ENCODE measurements at regions not wholly inside any gene's neighbourhood (a gene's known extent, or its start where the extent isn't known, plus 50 kb on each side); places are given as distances from the start of the nearest gene placed in this dataset.
"Not testable (repeated sequence)": the region's sequence is repeated elsewhere in the genome, so short reads cannot be mapped to it uniquely, and the experiment has no call there.

DNA sequence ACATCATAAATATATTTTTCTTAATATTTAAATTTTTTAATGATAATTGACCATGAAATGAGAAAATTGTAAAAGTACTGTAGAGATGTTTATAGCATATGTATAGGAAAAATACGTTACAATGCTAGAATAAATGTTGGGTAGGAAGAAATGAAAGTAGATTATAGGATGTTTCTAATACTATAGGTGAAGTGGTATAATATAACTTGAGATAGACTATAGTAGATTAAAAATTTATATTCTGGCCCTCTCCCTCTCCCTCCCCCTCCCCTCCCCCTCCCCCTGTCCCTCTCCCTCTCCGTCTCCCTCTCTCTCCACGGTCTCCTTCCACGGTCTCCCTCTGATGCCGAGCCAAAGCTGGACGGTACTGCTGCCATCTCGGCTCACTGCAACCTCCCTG lies 585.9 kb upstream of the SEMA6D start:
- H3K9me3 ChIP-seq (ENCODE audit: insufficient read depth, low read depth, low read length); H3K4me1 ChIP-seq (ENCODE audit: insufficient read depth, low read length); H3K36me3 ChIP-seq (ENCODE audit: insufficient read depth, low read depth, low read length); H3K27me3 ChIP-seq (ENCODE audit: insufficient read depth, low read length); H3K27ac ChIP-seq (ENCODE audit: low read length); H3K4me3 ChIP-seq (ENCODE audit: low read length); H3K9ac ChIP-seq (ENCODE audit: low read depth, low read length): not testable (repeated sequence)

GRCh38 chr15:47135267-47135666 lies 582.0 kb upstream of the SEMA6D start:
- Histone ChIP-seq H3K4me1 (ENCODE audit: insufficient read depth, low read length) (no peaks in the 10 kb centered on the region), H3K9me3 (ENCODE audit: insufficient read depth, low read depth, low read length) (peaks cover 5% of the 10 kb centered on the region; the same call in 1 of the 2 replicates), H3K9ac (ENCODE audit: low read depth, low read length) (no peak overlapping the region)

GRCh38 chr15:47136236-47136635 lies 581.1 kb upstream of the SEMA6D start:
- H3K4me1 ChIP-seq (ENCODE audit: insufficient read depth, low read length) = no peaks in the 10 kb centered on the region
- H3K27me3 ChIP-seq (ENCODE audit: insufficient read depth, low read length) = no peaks in the 10 kb centered on the region
- no peak overlapping the region for H3K27ac ChIP-seq (ENCODE audit: low read length)
- H3K9me3 ChIP-seq (ENCODE audit: insufficient read depth, low read depth, low read length) = no peaks in the 10 kb centered on the region
- no peak overlapping the region for H3K4me3 ChIP-seq (ENCODE audit: low read length)
- H3K36me3 ChIP-seq (ENCODE audit: insufficient read depth, low read depth, low read length) = no peaks in the 10 kb centered on the region
- no peak overlapping the region for H3K9ac ChIP-seq (ENCODE audit: low read depth, low read length)

More at GRCh38 chr15:47135267-47135666, 582.0 kb upstream of the SEMA6D start:
- no peaks in the 10 kb centered on the region for H3K27me3 ChIP-seq (ENCODE audit: insufficient read depth, low read length)
- H3K27ac ChIP-seq (ENCODE audit: low read length) = no peak overlapping the region
- H3K36me3 ChIP-seq (ENCODE audit: insufficient read depth, low read depth, low read length) = no peaks in the 10 kb centered on the region
- no peak overlapping the region for H3K4me3 ChIP-seq (ENCODE audit: low read length)

DNA sequence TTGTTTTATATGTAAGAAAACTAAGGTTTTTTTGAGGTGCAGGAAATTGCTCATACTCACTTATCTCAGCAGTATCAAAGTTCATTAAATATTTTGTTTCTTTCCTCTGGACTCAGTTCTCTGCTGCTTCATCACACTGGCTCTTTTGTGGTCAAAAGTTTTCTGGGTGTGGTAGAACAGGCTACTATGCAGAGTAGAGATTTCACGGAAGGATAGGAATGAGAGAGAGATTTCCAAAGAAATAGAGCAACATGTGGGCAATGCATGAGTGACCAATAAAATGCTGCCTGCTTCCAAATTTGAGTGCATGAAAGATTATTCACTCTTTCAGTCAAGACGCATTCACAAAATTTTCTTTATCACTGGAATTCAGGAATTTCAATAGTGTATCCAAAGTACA lies 577.3 kb upstream of the SEMA6D start:
- no peaks in the 10 kb centered on the region for H3K27me3 ChIP-seq (ENCODE audit: insufficient read depth, low read length)
- H3K36me3 ChIP-seq (ENCODE audit: insufficient read depth, low read depth, low read length) = no peaks in the 10 kb centered on the region
- H3K9ac ChIP-seq (ENCODE audit: low read depth, low read length) = no peak overlapping the region
- no peaks in the 10 kb centered on the region for H3K9me3 ChIP-seq (ENCODE audit: insufficient read depth, low read depth, low read length)
- H3K4me1 ChIP-seq (ENCODE audit: insufficient read depth, low read length) = no peaks in the 10 kb centered on the region
- no peak overlapping the region for H3K27ac ChIP-seq (ENCODE audit: low read length)
- H3K4me3 ChIP-seq (ENCODE audit: low read length) = no peak overlapping the region

DNA sequence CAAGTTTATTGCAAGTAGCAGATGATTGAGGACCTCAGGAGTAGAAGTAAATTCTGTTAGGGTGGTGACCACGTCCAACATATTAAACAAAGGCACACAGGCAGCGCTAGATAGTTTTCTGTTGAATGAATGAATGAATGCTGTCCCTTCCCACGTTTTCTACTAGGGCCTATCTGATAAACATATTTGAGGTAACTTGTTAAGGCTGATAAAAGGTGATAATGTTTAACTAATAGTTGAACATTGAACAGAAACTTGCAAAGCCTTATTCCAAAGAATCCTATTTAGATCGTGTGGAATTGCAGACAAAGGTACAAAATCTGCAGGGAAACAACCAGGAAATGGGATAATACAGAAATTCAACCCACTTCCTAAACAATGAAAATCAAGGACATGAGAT lies 559.5 kb upstream of the SEMA6D start:
- no peak overlapping the region for H3K9ac ChIP-seq (ENCODE audit: low read depth, low read length)
- H3K27ac ChIP-seq (ENCODE audit: low read length) = no peak overlapping the region
- H3K36me3 ChIP-seq (ENCODE audit: insufficient read depth, low read depth, low read length) = no peaks in the 10 kb centered on the region
- H3K4me1 ChIP-seq (ENCODE audit: insufficient read depth, low read length) = no peaks in the 10 kb centered on the region; the same call in 1 of the 2 replicates
- H3K4me3 ChIP-seq (ENCODE audit: low read length) = no peak overlapping the region
- peaks cover 4% of the 10 kb centered on the region; the same call in 1 of the 2 replicates for H3K9me3 ChIP-seq (ENCODE audit: insufficient read depth, low read depth, low read length)
- no peaks in the 10 kb centered on the region for H3K27me3 ChIP-seq (ENCODE audit: insufficient read depth, low read length)

- peaks cover 4% of the 10 kb centered on the region; the same call in 1 of the 2 replicates for H3K9me3 ChIP-seq (ENCODE audit: insufficient read depth, low read depth, low read length)
- no peak overlapping the region for H3K4me3 ChIP-seq (ENCODE audit: low read length)
- H3K27ac ChIP-seq (ENCODE audit: low read length) = no peak overlapping the region
- no peaks in the 10 kb centered on the region for H3K27me3 ChIP-seq (ENCODE audit: insufficient read depth, low read length)
- H3K9ac ChIP-seq (ENCODE audit: low read depth, low read length) = no peak overlapping the region
- H3K4me1 ChIP-seq (ENCODE audit: insufficient read depth, low read length) = no peaks in the 10 kb centered on the region; the same call in 1 of the 2 replicates
- H3K36me3 ChIP-seq (ENCODE audit: insufficient read depth, low read depth, low read length) = no peaks in the 10 kb centered on the region
Measured at GRCh38 chr15:47158573-47158972, 558.7 kb upstream of the SEMA6D start.

- Histone ChIP-seq H3K4me3 (ENCODE audit: low read length) (no peak overlapping the region), H3K4me1 (ENCODE audit: insufficient read depth, low read length) (no peaks in the 10 kb centered on the region), H3K36me3 (ENCODE audit: insufficient read depth, low read depth, low read length) (no peaks in the 10 kb centered on the region), H3K27me3 (ENCODE audit: insufficient read depth, low read length) (peaks cover 10% of the 10 kb centered on the region), H3K27ac (ENCODE audit: low read length) (no peak overlapping the region), H3K9ac (ENCODE audit: low read depth, low read length) (no peak overlapping the region), H3K9me3 (ENCODE audit: insufficient read depth, low read depth, low read length) (no peaks in the 10 kb centered on the region)
Measured at GRCh38 chr15:47177177-47177576, 540.1 kb upstream of the SEMA6D start.

DNA sequence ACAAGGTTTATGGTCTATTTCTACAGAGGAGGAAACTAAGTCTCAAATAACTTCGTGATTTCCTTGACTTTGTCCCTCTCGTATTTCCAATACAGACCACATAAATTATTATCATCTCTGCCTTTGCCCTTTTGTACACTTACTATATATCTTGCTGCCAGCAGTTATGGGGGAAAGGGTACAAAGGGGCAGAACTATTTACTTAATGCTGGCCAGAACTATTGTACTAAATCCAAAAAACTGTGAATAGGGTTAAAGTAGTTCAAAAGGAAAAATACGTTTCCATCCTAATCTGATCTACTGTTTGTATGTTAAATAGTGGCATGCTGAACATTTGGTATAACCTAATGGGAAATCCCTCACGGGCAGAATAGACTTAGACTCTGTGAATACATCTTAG lies 537.3 kb upstream of the SEMA6D start:
- Histone ChIP-seq H3K27ac (ENCODE audit: low read length) (no peak overlapping the region), H3K9ac (ENCODE audit: low read depth, low read length) (no peak overlapping the region), H3K4me1 (ENCODE audit: insufficient read depth, low read length) (no peaks in the 10 kb centered on the region), H3K4me3 (ENCODE audit: low read length) (no peak overlapping the region), H3K27me3 (ENCODE audit: insufficient read depth, low read length) (peaks cover 38% of the 10 kb centered on the region), H3K36me3 (ENCODE audit: insufficient read depth, low read depth, low read length) (no peaks in the 10 kb centered on the region), H3K9me3 (ENCODE audit: insufficient read depth, low read depth, low read length) (no peaks in the 10 kb centered on the region)

DNA sequence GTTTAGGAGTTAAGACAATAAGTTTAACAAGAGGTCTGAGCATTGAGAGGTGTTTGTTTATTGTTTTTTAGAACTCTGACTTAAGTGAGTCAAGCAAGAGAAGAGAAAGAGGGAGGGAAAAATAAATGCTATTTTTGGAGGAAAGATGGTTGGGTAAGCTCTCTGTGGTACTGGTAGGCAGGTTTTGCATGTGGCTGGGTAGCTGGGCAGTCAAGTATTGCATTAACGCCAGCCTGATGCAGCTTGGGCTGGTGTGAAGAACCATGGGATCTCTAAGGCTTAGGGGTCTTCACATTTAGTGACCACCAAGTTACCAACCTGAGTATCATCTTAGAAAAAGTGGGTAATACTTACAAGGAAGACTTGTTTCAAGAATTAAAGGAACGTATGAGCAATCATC lies 534.5 kb upstream of the SEMA6D start:
- Histone ChIP-seq H3K27me3 (ENCODE audit: insufficient read depth, low read length) (peaks cover 66% of the 10 kb centered on the region), H3K9ac (ENCODE audit: low read depth, low read length) (no peak overlapping the region), H3K4me1 (ENCODE audit: insufficient read depth, low read length) (peaks cover 9% of the 10 kb centered on the region; the same call in 1 of the 2 replicates), H3K36me3 (ENCODE audit: insufficient read depth, low read depth, low read length) (no peaks in the 10 kb centered on the region), H3K9me3 (ENCODE audit: insufficient read depth, low read depth, low read length) (no peaks in the 10 kb centered on the region), H3K4me3 (ENCODE audit: low read length) (no peak overlapping the region), H3K27ac (ENCODE audit: low read length) (no peak overlapping the region)

- H3K9ac ChIP-seq (ENCODE audit: low read depth, low read length) = peak overlapping the region; percentile 46; the same call in 1 of the 2 replicates
- peak overlapping the region; percentile 74 for H3K4me3 ChIP-seq (ENCODE audit: low read length)
- H3K9me3 ChIP-seq (ENCODE audit: insufficient read depth, low read depth, low read length) = no peaks in the 10 kb centered on the region
- no peaks in the 10 kb centered on the region for H3K36me3 ChIP-seq (ENCODE audit: insufficient read depth, low read depth, low read length)
- peaks cover 14% of the 10 kb centered on the region; the same call in 1 of the 2 replicates for H3K4me1 ChIP-seq (ENCODE audit: insufficient read depth, low read length)
- peaks cover 80% of the 10 kb centered on the region for H3K27me3 ChIP-seq (ENCODE audit: insufficient read depth, low read length)
- H3K27ac ChIP-seq (ENCODE audit: low read length) = no peak overlapping the region
Measured at GRCh38 chr15:47184003-47184907, 533.0 kb upstream of the SEMA6D start.

DNA sequence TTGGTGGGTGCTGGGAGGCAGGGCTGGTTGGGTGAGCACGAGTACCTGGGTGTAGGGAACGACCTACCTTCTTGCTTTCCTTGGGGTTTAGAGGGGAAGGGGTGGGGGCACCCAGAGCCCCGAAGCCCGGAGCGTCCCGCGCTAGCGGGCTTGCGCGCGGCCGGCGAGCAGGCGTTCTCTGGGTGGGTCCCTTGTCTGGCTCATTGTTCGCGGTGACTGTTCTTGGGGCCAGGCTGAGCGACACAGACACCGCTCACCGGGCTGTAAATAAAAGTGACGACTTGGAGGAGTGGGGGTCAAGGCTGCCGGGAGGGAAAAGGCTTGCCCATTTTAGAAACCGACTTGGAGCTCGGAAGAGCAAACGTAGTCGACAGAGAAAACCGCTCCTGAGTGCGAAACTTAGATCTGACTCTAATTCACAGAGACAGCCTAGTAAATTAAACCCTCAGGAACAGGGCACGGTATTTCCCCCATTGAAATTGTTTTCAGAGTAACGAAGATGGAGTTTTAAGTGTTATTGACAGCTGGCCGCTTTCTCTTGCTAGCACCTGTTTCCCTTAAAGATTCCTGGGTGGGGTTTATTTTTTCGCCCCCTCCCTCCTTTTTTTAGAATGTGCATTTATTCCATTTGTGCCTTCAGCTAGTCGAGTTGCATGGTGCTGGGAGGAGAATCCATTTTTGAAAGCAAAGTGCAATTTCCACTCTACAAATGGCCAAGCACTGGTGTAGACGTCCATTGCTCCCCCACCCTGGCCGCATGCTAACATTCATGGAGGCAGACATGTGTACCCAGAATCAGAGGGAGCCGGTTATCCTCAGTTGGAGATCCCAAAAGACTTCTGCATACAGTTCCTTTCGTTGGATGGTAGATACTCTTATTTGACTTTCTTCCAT lies 532.1 kb upstream of the SEMA6D start:
- Histone ChIP-seq H3K27ac (ENCODE audit: low read length) (no peak overlapping the region), H3K27me3 (ENCODE audit: insufficient read depth, low read length) (peaks cover 89% of the 10 kb centered on the region), H3K9me3 (ENCODE audit: insufficient read depth, low read depth, low read length) (no peaks in the 10 kb centered on the region), H3K36me3 (ENCODE audit: insufficient read depth, low read depth, low read length) (no peaks in the 10 kb centered on the region), H3K9ac (ENCODE audit: low read depth, low read length) (peak overlapping the region; percentile 46; the same call in 1 of the 2 replicates), H3K4me1 (ENCODE audit: insufficient read depth, low read length) (peaks cover 23% of the 10 kb centered on the region; the same call in 1 of the 2 replicates), H3K4me3 (ENCODE audit: low read length) (peak overlapping the region; percentile 74)

All from iPS-20b (cell line).